Panc1 (cell line): ENCODE measurements at regions not wholly inside any gene's neighbourhood (a gene's known extent, or its start where the extent isn't known, plus 50 kb on each side); places are given as distances from the start of the nearest gene placed in this dataset.

Experiments
- ATAC-seq: fragments of 200-7000 bp; cut with Tn5 transposase; 2 replicates; pipeline ENCODE4 v1.9.1; 2020; ENCODE audit warnings: mild to moderate bottlenecking, moderate library complexity
- BruUV-seq: library from RNA; stranded (reverse); fragments of 400-500 nt; replicated peaks from 2 replicates; lab custom pipeline; 2021; lab: Mats Ljungman, UMichigan
- CTCF ChIA-PET: fragments of 300-600 bp; sonication (Branson Sonifier 250); formaldehyde crosslinking; loops from one replicate; lab custom pipeline; 2022; ENCODE audit warnings: antibody characterized with exemption; lab: Charles Lee
- POLR2A ChIA-PET: fragments of 300-600 bp; sonication (Branson Sonifier 250); formaldehyde crosslinking; loops from one replicate; lab custom pipeline; 2022; ENCODE audit warnings: antibody characterized with exemption; lab: Charles Lee
- DNase-seq: peaks from one replicate; pipeline ENCODE4 v3.0.0-alpha.2; 2010; ENCODE audit warnings: low read depth, low spot score
- H3K27ac ChIP-seq: 2 replicates; pipeline ENCODE4 v1.5.1; 2011; ENCODE audit warnings: mild to moderate bottlenecking, low read length, inconsistent platforms
- H3K27me3 ChIP-seq: fragments of 200-500 bp; sonication (Bioruptor generic); 2 replicates; pipeline ENCODE4 v1.6.0; 2014; ENCODE audit warnings: low read length, inconsistent platforms; ENCODE audit not compliant: control insufficient read depth, insufficient read depth
- H3K36me3 ChIP-seq: fragments of 200-500 bp; sonication (Bioruptor generic); 2 replicates; pipeline ENCODE4 v1.5.1; 2014; ENCODE audit warnings: inconsistent platforms, mild to moderate bottlenecking, low read length, moderate library complexity; ENCODE audit not compliant: control insufficient read depth, insufficient read depth
- H3K4me1 ChIP-seq: 2 replicates; pipeline ENCODE4 v1.5.1; 2011; ENCODE audit warnings: inconsistent platforms, mild to moderate bottlenecking, low read length, moderate library complexity; ENCODE audit not compliant: control insufficient read depth, insufficient read depth
- H3K4me3 ChIP-seq, 2 experiments: 2 replicates each; pipeline ENCODE4 v1.5.1; 2011 to 2012; ENCODE audit warnings: low read depth in 2 of 2, low read length in 2 of 2, mild to moderate bottlenecking in 2 of 2, inconsistent platforms in 1 of 2, moderate library complexity in 1 of 2
- H3K9me3 ChIP-seq: fragments of 200-500 bp; sonication (Bioruptor generic); 2 replicates; pipeline ENCODE4 v1.5.1; 2014; ENCODE audit warnings: low read depth, mild to moderate bottlenecking, inconsistent platforms, low read length, moderate library complexity; ENCODE audit not compliant: control insufficient read depth, insufficient read depth
- POLR2AphosphoS5 ChIP-seq: IDR thresholded peaks from 2 replicates; pipeline ENCODE4 v1.6.1; 2012; ENCODE audit warnings: mild to moderate bottlenecking, low read depth, low read length, moderate library complexity
- REST ChIP-seq, 2 experiments: IDR thresholded peaks; 2 replicates each; pipeline ENCODE4 v1.6.1; 2011 to 2012; ENCODE audit warnings: low read depth in 2 of 2, control low read depth in 1 of 2, low read length in 1 of 2, mild to moderate bottlenecking in 1 of 2, moderate library complexity in 1 of 2; ENCODE audit not compliant: insufficient read depth in 1 of 2
- SIN3A ChIP-seq: IDR thresholded peaks from 2 replicates; pipeline ENCODE4 v1.6.1; 2012; ENCODE audit warnings: low read depth, mild to moderate bottlenecking, low read length, moderate library complexity, borderline replicate concordance; ENCODE audit not compliant: insufficient read depth
- TCF7L2 ChIP-seq: IDR thresholded peaks from 2 replicates; pipeline ENCODE4 v1.6.1; 2011; ENCODE audit warnings: mild to moderate bottlenecking, low read depth, low read length, inconsistent platforms
- in situ Hi-C: cut with HindIII; loops from 2 replicates; pipeline ENCODE4 v1.10.0; 2016; ENCODE audit warnings: low sequenced_read_pairs, low pct_unique_long_range_greater_than_20kb
- intact Hi-C: fragments of 100-400 bp; cut with micrococcal nuclease; formaldehyde crosslinking; loops from one replicate; pipeline ENCODE4 v1.10.0; 2022; ENCODE audit not compliant: unreplicated experiment
- TF ChIP-seq, protein P1 (sequence below): fragments of 450-650 bp; IDR thresholded peaks from 2 replicates; pipeline ENCODE4 v1.5.1; 2017; ENCODE audit warnings: mild to moderate bottlenecking

- Histone ChIP-seq H3K4me3 (no peak overlapping the region), H3K27me3 (no peaks in the 10 kb centered on the region), H3K36me3 (no peaks in the 10 kb centered on the region), H3K27ac (no peak overlapping the region), H3K4me1 (no peaks in the 10 kb centered on the region), H3K9me3 (no peaks in the 10 kb centered on the region)
- ChIA-PET POLR2A (no interaction called here), CTCF (no interaction called here)
- DNase-seq (no peak), ATAC-seq (no peak)
- intact Hi-C loops = no loop called here
- TF ChIP-seq REST (IDR thresholded peaks at IDR 0.05; ENCODE audit: insufficient read depth in 1 of 2, low read depth in 2 of 2, low read length in 1 of 2) = no peak
- TF ChIP-seq POLR2AphosphoS5 = no peak
- TF ChIP-seq TCF7L2 = no peak
- TF ChIP-seq SIN3A = no peak
- in situ Hi-C loops = no loop called here
- BruUV-seq = no TSS peak
Observed at GRCh38 chr14:49363821-49364751, 222.1 kb downstream of the RPS29 start.

DNA sequence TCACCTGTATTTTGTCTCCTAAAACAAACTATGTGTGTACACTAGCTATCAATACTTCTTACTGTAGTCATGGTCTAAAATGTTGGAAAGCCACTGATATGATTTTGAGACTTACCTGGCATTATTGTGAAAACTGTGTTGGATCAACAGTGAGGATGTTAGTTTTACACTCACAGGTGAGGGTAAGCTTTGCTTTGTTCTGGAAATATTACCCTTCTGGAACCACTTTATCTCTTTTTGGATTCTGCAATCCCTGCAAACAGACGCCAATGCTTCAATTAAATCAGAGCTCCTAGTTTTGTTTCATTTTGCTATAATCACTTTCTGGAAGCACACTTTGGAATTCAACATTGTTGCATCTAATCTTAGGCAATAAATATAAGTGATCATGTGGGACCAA lies 223.3 kb downstream of the RPS29 start:
- no peak overlapping the region for H3K4me3 ChIP-seq
- ChIA-PET CTCF (no interaction called here), POLR2A (no interaction called here)
- in situ Hi-C loops (no loop called here), intact Hi-C loops (no loop called here)
- H3K27me3 ChIP-seq = no peaks in the 10 kb centered on the region
- H3K27ac ChIP-seq = no peak overlapping the region
- no peak for TF ChIP-seq POLR2AphosphoS5
- TF ChIP-seq SIN3A = no peak
- TF ChIP-seq, protein P1, sequence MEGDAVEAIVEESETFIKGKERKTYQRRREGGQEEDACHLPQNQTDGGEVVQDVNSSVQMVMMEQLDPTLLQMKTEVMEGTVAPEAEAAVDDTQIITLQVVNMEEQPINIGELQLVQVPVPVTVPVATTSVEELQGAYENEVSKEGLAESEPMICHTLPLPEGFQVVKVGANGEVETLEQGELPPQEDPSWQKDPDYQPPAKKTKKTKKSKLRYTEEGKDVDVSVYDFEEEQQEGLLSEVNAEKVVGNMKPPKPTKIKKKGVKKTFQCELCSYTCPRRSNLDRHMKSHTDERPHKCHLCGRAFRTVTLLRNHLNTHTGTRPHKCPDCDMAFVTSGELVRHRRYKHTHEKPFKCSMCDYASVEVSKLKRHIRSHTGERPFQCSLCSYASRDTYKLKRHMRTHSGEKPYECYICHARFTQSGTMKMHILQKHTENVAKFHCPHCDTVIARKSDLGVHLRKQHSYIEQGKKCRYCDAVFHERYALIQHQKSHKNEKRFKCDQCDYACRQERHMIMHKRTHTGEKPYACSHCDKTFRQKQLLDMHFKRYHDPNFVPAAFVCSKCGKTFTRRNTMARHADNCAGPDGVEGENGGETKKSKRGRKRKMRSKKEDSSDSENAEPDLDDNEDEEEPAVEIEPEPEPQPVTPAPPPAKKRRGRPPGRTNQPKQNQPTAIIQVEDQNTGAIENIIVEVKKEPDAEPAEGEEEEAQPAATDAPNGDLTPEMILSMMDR = no peak
- TF ChIP-seq REST (IDR thresholded peaks at IDR 0.05; ENCODE audit: insufficient read depth in 1 of 2, low read depth in 2 of 2, low read length in 1 of 2) = no peak
- TF ChIP-seq TCF7L2 = no peak
- no peak for ATAC-seq
- no peak for DNase-seq
- no TSS peak for BruUV-seq
- H3K4me1 ChIP-seq = no peaks in the 10 kb centered on the region
- no peaks in the 10 kb centered on the region for H3K9me3 ChIP-seq
- no peaks in the 10 kb centered on the region for H3K36me3 ChIP-seq
